ENCODE measurements at regions not wholly inside any gene's neighbourhood (a gene's known extent, or its start where the extent isn't known, plus 50 kb on each side); places are given as distances from the start of the nearest gene placed in this dataset.

- in situ Hi-C loops (cut with MboI; ENCODE audit: low pct_ligation_motif_present in 1 of 4, low pct_unique_long_range_greater_than_20kb in 1 of 4, low sequenced_read_pairs in 3 of 4) (no loop called here), intact Hi-C loops (cut with DNase I; ENCODE audit: low total_unique reads) (loop anchor here (10.0 kb wide), 1 partner anchor 1324 kb away; no protein-coding TSS in a partner anchor)
- H3K27me3 ChIP-seq: no peaks in the 10 kb centered on the region
- H3K27ac ChIP-seq: no peak overlapping the region
- WGBS, 2 donors (ENCODE audit: low coverage in 1 of 2): 62 to 64% methylated on average over 13 of the region's 13 CpGs
- no peak for TF ChIP-seq POLR2A (IDR thresholded peaks at IDR 0.05)
- TF ChIP-seq EP300 (IDR thresholded peaks at IDR 0.05; ENCODE audit: low read depth): no peak
- no peak for TF ChIP-seq POLR2AphosphoS5 (IDR thresholded peaks at IDR 0.05)
- TF ChIP-seq CTCF (IDR thresholded peaks at IDR 0.05): no peak
- no peaks in the 10 kb centered on the region for H3K36me3 ChIP-seq
- no peaks in the 10 kb centered on the region for H3K4me1 ChIP-seq
- no peak overlapping the region for H3K4me3 ChIP-seq
- no peaks in the 10 kb centered on the region for H3K9me3 ChIP-seq
- DNase-seq: no peak
These were observed 594.7 kb upstream of the ADGRB3 start for GRCh38 chr6:68040312-68040778.

- in situ Hi-C loops (cut with MboI; ENCODE audit: low pct_ligation_motif_present in 1 of 4, low pct_unique_long_range_greater_than_20kb in 1 of 4, low sequenced_read_pairs in 3 of 4) (no loop called here), intact Hi-C loops (cut with DNase I; ENCODE audit: low total_unique reads) (loop anchor here (10.0 kb wide), 1 partner anchor 1325 kb away; no protein-coding TSS in a partner anchor)
- 33 to 51% methylated on average over 4 to 5 of the region's 5 CpGs for WGBS, 2 donors (ENCODE audit: low coverage in 1 of 2)
- TF ChIP-seq POLR2AphosphoS5 (IDR thresholded peaks at IDR 0.05): no peak
- TF ChIP-seq EP300 (IDR thresholded peaks at IDR 0.05; ENCODE audit: low read depth): no peak
- TF ChIP-seq POLR2A (IDR thresholded peaks at IDR 0.05): no peak
- no peak for TF ChIP-seq CTCF (IDR thresholded peaks at IDR 0.05)
- no peak overlapping the region for H3K27ac ChIP-seq
- H3K4me3 ChIP-seq: no peak overlapping the region
- H3K4me1 ChIP-seq: no peaks in the 10 kb centered on the region
- no peaks in the 10 kb centered on the region for H3K27me3 ChIP-seq
- H3K9me3 ChIP-seq: no peaks in the 10 kb centered on the region
- no peak for DNase-seq
- no peaks in the 10 kb centered on the region for H3K36me3 ChIP-seq
These were observed 595.3 kb upstream of the ADGRB3 start for GRCh38 chr6:68039641-68040311.

DNA sequence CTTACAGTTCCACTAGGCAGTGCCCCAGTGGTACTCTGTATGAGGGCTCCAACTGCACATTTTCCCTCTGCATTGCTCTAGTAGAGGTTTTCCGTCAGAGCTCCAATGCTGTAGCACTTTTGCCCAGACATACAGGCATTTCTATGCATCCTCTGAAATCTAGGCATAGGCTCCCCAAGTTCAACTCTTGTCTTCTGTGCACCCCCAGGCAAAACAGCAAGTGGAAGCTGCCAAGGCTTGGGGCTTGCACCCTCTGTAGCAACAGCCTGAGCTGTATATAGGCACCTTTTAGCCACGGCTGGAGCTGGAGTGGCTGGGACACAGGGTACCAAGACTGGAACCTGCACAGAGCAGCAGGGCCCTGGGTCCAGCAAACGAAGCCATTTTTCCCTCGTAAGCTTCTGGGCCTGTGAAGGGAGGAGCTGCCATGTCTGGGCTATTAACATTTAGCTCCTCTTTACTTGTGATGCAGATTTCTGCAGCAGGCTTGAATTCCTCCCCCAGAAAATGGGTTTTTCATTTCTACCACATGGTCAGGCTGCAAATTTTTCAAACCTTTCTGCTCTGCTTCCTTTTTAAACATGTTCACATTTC lies 596.2 kb upstream of the ADGRB3 start:
- Histone ChIP-seq H3K36me3 (no peaks in the 10 kb centered on the region), H3K4me3 (no peak overlapping the region), H3K27me3 (no peaks in the 10 kb centered on the region), H3K27ac (no peak overlapping the region), H3K9me3 (no peaks in the 10 kb centered on the region), H3K4me1 (no peaks in the 10 kb centered on the region)
- TF ChIP-seq POLR2A (IDR thresholded peaks at IDR 0.05) (no peak), POLR2AphosphoS5 (IDR thresholded peaks at IDR 0.05) (no peak), EP300 (IDR thresholded peaks at IDR 0.05; ENCODE audit: low read depth) (no peak)
- DNase-seq: no peak
- in situ Hi-C loops (cut with MboI; ENCODE audit: low pct_ligation_motif_present in 1 of 4, low pct_unique_long_range_greater_than_20kb in 1 of 4, low sequenced_read_pairs in 3 of 4) (no loop called here), intact Hi-C loops (cut with DNase I; ENCODE audit: low total_unique reads) (no loop called here)
- WGBS, 2 donors (ENCODE audit: low coverage in 1 of 2): 67 to 100% methylated on average over 1 to 4 of the region's 4 CpGs

GRCh38 chr6:68032217-68032616 lies 602.9 kb upstream of the ADGRB3 start:
- H3K4me1 ChIP-seq: no peaks in the 10 kb centered on the region
- in situ Hi-C loops (cut with MboI; ENCODE audit: low pct_ligation_motif_present in 1 of 4, low pct_unique_long_range_greater_than_20kb in 1 of 4, low sequenced_read_pairs in 3 of 4) (no loop called here), intact Hi-C loops (cut with DNase I; ENCODE audit: low total_unique reads) (no loop called here)
- 56 to 63% methylated on average over 4 of the region's 4 CpGs for WGBS, 2 donors (ENCODE audit: low coverage in 1 of 2)
- no peak overlapping the region for H3K27ac ChIP-seq
- DNase-seq: no peak
- no peaks in the 10 kb centered on the region for H3K9me3 ChIP-seq
- no peaks in the 10 kb centered on the region for H3K36me3 ChIP-seq
- no peaks in the 10 kb centered on the region for H3K27me3 ChIP-seq
- TF ChIP-seq POLR2A (IDR thresholded peaks at IDR 0.05) (no peak), POLR2AphosphoS5 (IDR thresholded peaks at IDR 0.05) (no peak), EP300 (IDR thresholded peaks at IDR 0.05; ENCODE audit: low read depth) (no peak), CTCF (IDR thresholded peaks at IDR 0.05) (no peak)
- H3K4me3 ChIP-seq: no peak overlapping the region
